HEK293 (cell line): ENCODE measurements at regions not wholly inside any gene's neighbourhood (a gene's known extent, or its start where the extent isn't known, plus 50 kb on each side); places are given as distances from the start of the nearest gene placed in this dataset.

Experiments used
- CTCF ChIA-PET: fragments of 350-600 bp; formaldehyde crosslinking; extraction: SDS; loops from one replicate; lab custom pipeline; 2021; ENCODE audit warnings: antibody characterized with exemption; lab: Yijun Ruan, JAX
- POLR2A ChIA-PET: fragments of 300-600 bp; formaldehyde crosslinking; extraction: SDS; loops from one replicate; lab custom pipeline; 2020; ENCODE audit warnings: antibody characterized with exemption, inconsistent platforms; lab: Yijun Ruan, JAX
- H3K27ac ChIP-seq: fragments of 200-500 bp; sonication (Bioruptor generic); 2 replicates; pipeline ENCODE4 v1.5.1; 2014; ENCODE audit warnings: low read depth, low read length, control low read depth, inconsistent platforms; ENCODE audit errors: extremely low read depth
- H3K36me3 ChIP-seq, 2 experiments: fragments of 200-500 bp in 1 of 2; sonication (Bioruptor generic) in 1 of 2; 1 replicate in 1 of 2; 2 replicates in 1 of 2; pipeline ENCODE4 v1.5.1; 2014 to 2017; ENCODE audit warnings: inconsistent platforms in 2 of 2, low read length in 2 of 2; ENCODE audit not compliant: control insufficient read depth in 2 of 2, insufficient read depth in 1 of 2
- H3K4me1 ChIP-seq: fragments of 200-500 bp; sonication (Bioruptor generic); 2 replicates; pipeline ENCODE4 v1.5.1; 2014; ENCODE audit warnings: mild to moderate bottlenecking, low read length, inconsistent platforms; ENCODE audit not compliant: control insufficient read depth, insufficient read depth
- H3K4me3 ChIP-seq: 2 replicates; pipeline ENCODE4 v1.5.1; 2011; ENCODE audit warnings: low read depth, mild to moderate bottlenecking, control low read depth, low read length, moderate library complexity
- H3K9me3 ChIP-seq: fragments of 200-500 bp; sonication (Bioruptor generic); 2 replicates; pipeline ENCODE4 v1.5.1; 2014; ENCODE audit warnings: low read depth, low read length, inconsistent platforms; ENCODE audit not compliant: control insufficient read depth, insufficient read depth
- GLIS2 ChIP-seq: fragments of 450-650 bp; formaldehyde crosslinking; IDR thresholded peaks from 2 replicates; pipeline ENCODE4 v1.5.1; 2016; ENCODE audit warnings: missing biosample characterization, missing genetic modification characterization
- MYNN ChIP-seq: fragments of 450-650 bp; formaldehyde crosslinking; IDR thresholded peaks from 2 replicates; pipeline ENCODE4 v1.5.1; 2016; ENCODE audit warnings: missing biosample characterization, missing genetic modification characterization, borderline replicate concordance
- PRDM1 ChIP-seq: fragments of 450-650 bp; formaldehyde crosslinking; IDR thresholded peaks from 2 replicates; pipeline ENCODE4; 2016; ENCODE audit warnings: missing biosample characterization, missing genetic modification characterization
- ZNF112 ChIP-seq: fragments of 450-650 bp; formaldehyde crosslinking; IDR thresholded peaks from 2 replicates; pipeline ENCODE4 v1.5.0; 2017; ENCODE audit warnings: missing biosample characterization, missing genetic modification characterization
- ZNF138 ChIP-seq: fragments of 450-650 bp; formaldehyde crosslinking; IDR thresholded peaks from 2 replicates; pipeline ENCODE4 v1.5.1; 2016; ENCODE audit warnings: missing biosample characterization, missing genetic modification characterization, borderline replicate concordance
- ZNF37A ChIP-seq: fragments of 450-650 bp; IDR thresholded peaks from 2 replicates; pipeline ENCODE4 v1.5.1; 2018; ENCODE audit warnings: missing biosample characterization, missing genetic modification characterization
- ZNF473 ChIP-seq: fragments of 450-650 bp; formaldehyde crosslinking; IDR thresholded peaks from 2 replicates; pipeline ENCODE4 v1.5.1; 2017; ENCODE audit warnings: missing biosample characterization, missing genetic modification characterization
- ZNF544 ChIP-seq: fragments of 450-650 bp; formaldehyde crosslinking; IDR thresholded peaks from 2 replicates; pipeline ENCODE4 v1.5.0; 2017; ENCODE audit warnings: missing biosample characterization, missing genetic modification characterization
- ZNF624 ChIP-seq: fragments of 450-650 bp; formaldehyde crosslinking; IDR thresholded peaks from 2 replicates; pipeline ENCODE4 v1.5.1; 2017; ENCODE audit warnings: missing biosample characterization, missing genetic modification characterization
- ZNF629 ChIP-seq: fragments of 450-650 bp; formaldehyde crosslinking; IDR thresholded peaks from 2 replicates; pipeline ENCODE4 v1.5.1; 2017; ENCODE audit warnings: missing biosample characterization, missing genetic modification characterization
- ZNF658 ChIP-seq: fragments of 450-650 bp; formaldehyde crosslinking; IDR thresholded peaks from 2 replicates; pipeline ENCODE4; 2016; ENCODE audit warnings: missing biosample characterization, missing genetic modification characterization
- ZNF791 ChIP-seq: fragments of 450-650 bp; formaldehyde crosslinking; IDR thresholded peaks from 2 replicates; pipeline ENCODE4 v1.5.1; 2016; ENCODE audit warnings: missing biosample characterization, missing genetic modification characterization
- TF ChIP-seq, protein P1 (sequence below): fragments of 450-650 bp; formaldehyde crosslinking; IDR thresholded peaks from 2 replicates; pipeline ENCODE4 v1.5.1; 2016; ENCODE audit warnings: missing biosample characterization, missing genetic modification characterization
- TF ChIP-seq, protein P2 (sequence below): fragments of 450-650 bp; formaldehyde crosslinking; IDR thresholded peaks from 2 replicates; pipeline ENCODE4 v1.5.1; 2017; ENCODE audit warnings: missing biosample characterization, mild to moderate bottlenecking, missing genetic modification characterization, moderate library complexity
- TF ChIP-seq, protein P3 (sequence below): fragments of 450-650 bp; formaldehyde crosslinking; IDR thresholded peaks from 2 replicates; pipeline ENCODE4 v1.5.1; 2016; ENCODE audit warnings: missing biosample characterization, missing genetic modification characterization, low read depth
- TF ChIP-seq, protein P4 (sequence below): fragments of 450-650 bp; formaldehyde crosslinking; IDR thresholded peaks from 2 replicates; pipeline ENCODE4 v1.5.1; 2017; ENCODE audit warnings: missing biosample characterization, missing genetic modification characterization

DNA sequence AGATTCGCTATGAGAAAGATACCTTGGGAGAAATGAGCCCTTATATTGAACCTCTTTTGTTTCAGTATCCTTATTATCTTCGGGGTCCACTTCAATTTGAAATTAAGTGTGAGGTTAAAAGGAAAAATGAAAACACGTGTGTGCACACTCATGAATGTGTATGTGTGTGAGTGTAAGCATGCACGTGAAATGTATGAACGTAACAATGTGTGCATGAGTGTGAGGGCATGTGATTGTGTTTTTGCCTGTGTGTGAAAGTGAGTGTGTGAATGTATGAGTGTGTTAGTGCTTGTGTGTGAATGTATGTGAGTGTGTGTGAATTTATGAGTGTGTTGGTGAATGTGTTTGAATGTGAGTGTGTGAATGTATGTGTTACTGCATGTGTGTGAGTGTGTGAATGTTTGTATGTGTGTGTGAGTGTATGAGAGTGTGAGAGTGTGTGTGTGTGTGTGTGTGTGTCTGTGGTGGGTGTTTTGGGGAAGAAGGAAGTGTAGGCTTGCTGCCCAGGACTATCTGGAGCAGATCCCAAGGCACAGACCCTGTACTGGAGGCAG lies 224.0 kb upstream of the CDH13 start (continued):
- TF ChIP-seq, protein P1, sequence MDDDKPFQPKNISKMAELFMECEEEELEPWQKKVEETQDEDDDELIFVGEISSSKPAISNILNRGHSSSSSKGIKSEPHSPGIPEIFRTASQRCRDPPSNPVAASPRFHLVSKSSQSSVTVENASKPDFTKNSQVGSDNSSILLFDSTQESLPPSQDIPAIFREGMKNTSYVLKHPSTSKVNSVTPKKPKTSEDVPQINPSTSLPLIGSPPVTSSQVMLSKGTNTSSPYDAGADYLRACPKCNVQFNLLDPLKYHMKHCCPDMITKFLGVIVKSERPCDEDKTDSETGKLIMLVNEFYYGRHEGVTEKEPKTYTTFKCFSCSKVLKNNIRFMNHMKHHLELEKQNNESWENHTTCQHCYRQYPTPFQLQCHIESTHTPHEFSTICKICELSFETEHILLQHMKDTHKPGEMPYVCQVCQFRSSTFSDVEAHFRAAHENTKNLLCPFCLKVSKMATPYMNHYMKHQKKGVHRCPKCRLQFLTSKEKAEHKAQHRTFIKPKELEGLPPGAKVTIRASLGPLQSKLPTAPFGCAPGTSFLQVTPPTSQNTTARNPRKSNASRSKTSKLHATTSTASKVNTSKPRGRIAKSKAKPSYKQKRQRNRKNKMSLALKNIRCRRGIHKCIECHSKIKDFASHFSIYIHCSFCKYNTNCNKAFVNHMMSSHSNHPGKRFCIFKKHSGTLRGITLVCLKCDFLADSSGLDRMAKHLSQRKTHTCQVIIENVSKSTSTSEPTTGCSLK (tag by site-specific recombination) = no peak
- no peak for TF ChIP-seq ZNF624 (tag by site-specific recombination)
- no peak for TF ChIP-seq ZNF658
- no peak for TF ChIP-seq GLIS2

DNA sequence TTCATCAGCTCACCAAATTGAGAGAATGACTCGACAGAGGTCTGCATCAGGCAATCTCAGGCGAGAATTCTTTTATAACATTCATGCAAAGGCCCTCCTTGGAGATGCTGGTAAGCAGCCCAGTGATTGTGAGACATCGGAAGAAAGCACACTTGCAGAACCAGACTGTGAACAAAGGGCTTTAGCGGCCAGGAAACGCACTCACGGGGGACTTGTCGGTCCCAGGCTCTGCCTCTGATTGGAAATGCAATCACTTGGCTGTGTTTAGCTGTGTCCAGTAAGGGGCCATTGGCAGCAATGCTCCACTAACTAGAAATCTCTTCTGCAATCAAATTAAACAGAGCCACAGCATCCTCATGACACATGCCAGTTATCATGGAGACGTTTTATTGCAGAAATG lies 226.7 kb upstream of the CDH13 start:
- CTCF ChIA-PET = no interaction called here
- H3K9me3 ChIP-seq = no peaks in the 10 kb centered on the region
- TF ChIP-seq ZNF37A (tag by site-specific recombination) (no peak), ZNF791 (tag by site-specific recombination) (no peak), ZNF138 (tag by site-specific recombination) (no peak), PRDM1 (no peak), ZNF112 (tag by site-specific recombination) (no peak), ZNF544 (no peak)
- TF ChIP-seq, protein P2, sequence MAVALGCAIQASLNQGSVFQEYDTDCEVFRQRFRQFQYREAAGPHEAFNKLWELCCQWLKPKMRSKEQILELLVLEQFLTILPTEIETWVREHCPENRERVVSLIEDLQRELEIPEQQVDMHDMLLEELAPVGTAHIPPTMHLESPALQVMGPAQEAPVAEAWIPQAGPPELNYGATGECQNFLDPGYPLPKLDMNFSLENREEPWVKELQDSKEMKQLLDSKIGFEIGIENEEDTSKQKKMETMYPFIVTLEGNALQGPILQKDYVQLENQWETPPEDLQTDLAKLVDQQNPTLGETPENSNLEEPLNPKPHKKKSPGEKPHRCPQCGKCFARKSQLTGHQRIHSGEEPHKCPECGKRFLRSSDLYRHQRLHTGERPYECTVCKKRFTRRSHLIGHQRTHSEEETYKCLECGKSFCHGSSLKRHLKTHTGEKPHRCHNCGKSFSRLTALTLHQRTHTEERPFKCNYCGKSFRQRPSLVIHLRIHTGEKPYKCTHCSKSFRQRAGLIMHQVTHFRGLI (tag by site-specific recombination) = no peak
- TF ChIP-seq, all 188 proteins: peak for 0
- Histone ChIP-seq H3K4me1 (no peaks in the 10 kb centered on the region), H3K4me3 (no peak overlapping the region), H3K27ac (no peak overlapping the region), H3K36me3 (no peaks in the 10 kb centered on the region)
- POLR2A ChIA-PET = no interaction called here

DNA sequence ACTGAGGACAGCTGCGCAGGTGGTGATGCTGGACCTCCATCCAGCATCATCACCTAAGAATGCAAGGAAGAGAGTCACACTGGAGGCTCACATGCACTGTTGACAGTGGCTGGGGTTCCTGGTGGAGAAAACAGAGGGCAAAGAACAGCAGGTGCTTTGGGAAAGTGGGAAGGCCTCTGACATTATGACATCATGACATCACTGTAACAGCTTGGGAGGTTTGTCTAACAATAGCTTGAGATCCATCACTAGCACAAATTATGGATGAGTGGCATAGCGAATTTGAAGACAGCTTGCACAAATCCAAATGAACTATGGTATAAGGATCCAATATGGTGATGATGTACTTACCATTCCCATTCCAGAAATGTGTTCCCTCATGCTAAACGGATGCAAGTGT lies 226.5 kb upstream of the MPHOSPH6 start:
- no peak overlapping the region for H3K4me3 ChIP-seq
- TF ChIP-seq, protein P3, sequence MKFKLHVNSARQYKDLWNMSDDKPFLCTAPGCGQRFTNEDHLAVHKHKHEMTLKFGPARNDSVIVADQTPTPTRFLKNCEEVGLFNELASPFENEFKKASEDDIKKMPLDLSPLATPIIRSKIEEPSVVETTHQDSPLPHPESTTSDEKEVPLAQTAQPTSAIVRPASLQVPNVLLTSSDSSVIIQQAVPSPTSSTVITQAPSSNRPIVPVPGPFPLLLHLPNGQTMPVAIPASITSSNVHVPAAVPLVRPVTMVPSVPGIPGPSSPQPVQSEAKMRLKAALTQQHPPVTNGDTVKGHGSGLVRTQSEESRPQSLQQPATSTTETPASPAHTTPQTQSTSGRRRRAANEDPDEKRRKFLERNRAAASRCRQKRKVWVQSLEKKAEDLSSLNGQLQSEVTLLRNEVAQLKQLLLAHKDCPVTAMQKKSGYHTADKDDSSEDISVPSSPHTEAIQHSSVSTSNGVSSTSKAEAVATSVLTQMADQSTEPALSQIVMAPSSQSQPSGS (tag by site-specific recombination) = 0 out of 2 replicates have a peak, but pooled peaks have one; percentile 36
- TF ChIP-seq MYNN (tag by site-specific recombination) (no peak), ZNF629 (tag by site-specific recombination) (no peak), ZNF473 (tag by site-specific recombination) (no peak)
- TF ChIP-seq, protein P4, sequence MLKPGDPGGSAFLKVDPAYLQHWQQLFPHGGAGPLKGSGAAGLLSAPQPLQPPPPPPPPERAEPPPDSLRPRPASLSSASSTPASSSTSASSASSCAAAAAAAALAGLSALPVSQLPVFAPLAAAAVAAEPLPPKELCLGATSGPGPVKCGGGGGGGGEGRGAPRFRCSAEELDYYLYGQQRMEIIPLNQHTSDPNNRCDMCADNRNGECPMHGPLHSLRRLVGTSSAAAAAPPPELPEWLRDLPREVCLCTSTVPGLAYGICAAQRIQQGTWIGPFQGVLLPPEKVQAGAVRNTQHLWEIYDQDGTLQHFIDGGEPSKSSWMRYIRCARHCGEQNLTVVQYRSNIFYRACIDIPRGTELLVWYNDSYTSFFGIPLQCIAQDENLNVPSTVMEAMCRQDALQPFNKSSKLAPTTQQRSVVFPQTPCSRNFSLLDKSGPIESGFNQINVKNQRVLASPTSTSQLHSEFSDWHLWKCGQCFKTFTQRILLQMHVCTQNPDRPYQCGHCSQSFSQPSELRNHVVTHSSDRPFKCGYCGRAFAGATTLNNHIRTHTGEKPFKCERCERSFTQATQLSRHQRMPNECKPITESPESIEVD (tag by site-specific recombination) = no peak
- POLR2A ChIA-PET = no interaction called here
- CTCF ChIA-PET = interaction anchor here (1.2 kb wide), 1 partner anchor 133 kb away, joined by 4 read pairs; no protein-coding TSS in a partner anchor
- no peak overlapping the region for H3K27ac ChIP-seq
- no peaks in the 10 kb centered on the region for H3K36me3 ChIP-seq
- no peaks in the 10 kb centered on the region for H3K9me3 ChIP-seq
- H3K4me1 ChIP-seq = no peaks in the 10 kb centered on the region
